GM21737 (cell line): ENCODE measurements at regions not wholly inside any gene's neighbourhood (a gene's known extent, or its start where the extent isn't known, plus 50 kb on each side); places are given as distances from the start of the nearest gene placed in this dataset.
"Not testable (repeated sequence)": the region's sequence is repeated elsewhere in the genome, so short reads cannot be mapped to it uniquely, and the experiment has no call there.

Experiments
- ATAC-seq: cut with Tn5 transposase; IDR thresholded peaks from one replicate; pipeline ENCODE4 v1.9.1; 2021; ENCODE audit warnings: mild to moderate bottlenecking, moderate library complexity; ENCODE audit not compliant: unreplicated experiment

- not testable (repeated sequence) for ATAC-seq
Observed at GRCh38 chr13:70208968-70209367, 100.7 kb upstream of the KLHL1 start.

DNA sequence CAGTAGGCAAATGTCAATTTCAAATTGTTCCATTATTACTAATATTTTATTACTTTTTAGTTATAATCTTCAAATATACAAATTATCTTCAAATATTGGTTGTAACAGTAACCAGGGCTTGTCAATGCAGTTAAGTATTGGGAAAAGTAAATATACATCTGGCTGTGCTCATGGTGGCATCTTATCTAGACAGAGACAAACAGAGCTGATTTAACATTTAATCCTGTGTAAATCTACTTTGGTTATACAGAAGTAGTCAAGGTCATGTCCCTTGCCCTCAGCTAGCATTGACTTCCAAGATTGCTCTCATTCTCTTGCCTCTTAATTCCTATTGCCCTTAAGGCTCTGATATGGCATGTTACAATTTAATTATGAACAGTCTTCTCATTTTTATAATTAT lies 98.4 kb upstream of the KLHL1 start:
- ATAC-seq = no peak

GRCh38 chr13:70203661-70204229 lies 95.5 kb upstream of the KLHL1 start:
- no peak for ATAC-seq

DNA sequence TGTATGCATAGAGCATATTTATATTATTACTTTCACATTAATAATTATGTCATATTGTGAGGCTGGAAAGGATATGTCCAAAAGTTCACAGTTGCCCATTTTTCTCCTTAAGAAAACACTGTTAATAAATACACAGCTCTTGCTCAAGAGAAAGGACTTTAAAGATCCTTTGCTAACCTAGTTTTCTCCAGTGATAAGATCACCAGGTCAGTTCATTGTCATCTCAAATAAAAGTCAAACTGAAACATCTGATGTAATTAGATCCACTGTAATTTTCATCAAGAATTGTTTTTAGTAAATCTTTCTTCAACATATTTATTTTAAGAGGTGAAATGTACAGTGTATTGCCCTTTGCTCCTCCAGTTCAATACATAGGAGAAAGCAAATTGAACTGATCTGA lies 82.8 kb upstream of the KLHL1 start:
- no peak for ATAC-seq

DNA sequence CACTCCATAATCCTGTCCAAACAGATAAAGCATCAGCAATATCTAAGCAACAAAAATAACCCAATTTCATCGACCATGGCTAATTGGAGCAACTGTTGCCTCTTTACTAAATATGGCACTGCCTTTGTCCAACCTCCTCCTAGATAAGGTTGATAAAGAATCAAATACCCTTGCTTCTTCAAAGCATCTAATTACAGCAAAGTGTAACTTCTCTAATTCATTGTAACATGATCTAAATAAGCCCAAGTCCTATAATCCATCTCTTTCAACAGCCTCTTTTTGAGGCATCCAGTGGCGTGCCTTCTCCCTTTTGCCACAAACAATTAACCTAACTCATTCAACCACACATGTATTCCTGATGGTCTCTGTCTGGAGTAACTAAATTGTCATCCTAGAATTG lies 81.7 kb upstream of the KLHL1 start:
- no peak for ATAC-seq

DNA sequence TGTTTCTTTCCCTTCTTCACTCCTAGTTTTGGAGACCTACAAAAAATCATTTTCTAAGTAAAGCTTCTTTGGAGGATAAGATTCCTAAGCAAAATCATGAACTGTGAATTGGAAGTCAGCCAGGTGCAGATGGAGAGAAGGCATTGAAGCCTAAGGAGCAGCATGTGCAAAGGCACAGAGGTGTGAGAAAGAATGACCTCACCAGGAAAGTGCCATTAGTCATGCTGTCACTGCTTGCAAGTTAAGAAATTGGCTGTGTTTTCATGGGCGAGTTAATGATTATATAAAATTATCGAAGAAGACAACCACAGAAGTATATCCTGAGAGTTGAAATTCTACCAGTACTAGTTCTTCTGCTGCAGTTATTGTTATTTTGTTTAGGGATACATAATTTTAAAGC lies 80.3 kb upstream of the KLHL1 start:
- no peak for ATAC-seq

DNA sequence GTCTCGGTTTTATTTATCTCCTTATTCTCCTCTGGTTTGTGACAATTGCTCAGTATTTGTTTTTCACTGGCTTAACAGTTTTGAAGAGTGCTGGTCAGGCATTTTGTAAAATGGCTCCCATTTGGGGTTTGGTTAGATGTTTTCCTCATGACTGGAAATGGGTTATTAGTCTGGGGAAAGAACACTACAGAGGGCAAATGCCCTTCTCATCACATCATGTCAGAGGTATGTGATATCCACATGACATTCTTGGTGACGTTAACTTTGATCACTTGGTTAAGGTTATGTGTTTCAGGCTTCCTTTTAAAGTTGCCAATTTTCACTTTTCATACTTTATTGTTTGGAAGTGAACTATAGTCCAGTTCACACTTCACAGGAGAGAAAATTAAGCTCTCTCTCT lies 74.8 kb upstream of the KLHL1 start:
- ATAC-seq = no peak
